ENCODE measurements at regions not wholly inside any gene's neighbourhood (a gene's known extent, or its start where the extent isn't known, plus 50 kb on each side); places are given as distances from the start of the nearest gene placed in this dataset.
"Not testable (repeated sequence)": the region's sequence is repeated elsewhere in the genome, so short reads cannot be mapped to it uniquely, and the experiment has no call there.

DNA sequence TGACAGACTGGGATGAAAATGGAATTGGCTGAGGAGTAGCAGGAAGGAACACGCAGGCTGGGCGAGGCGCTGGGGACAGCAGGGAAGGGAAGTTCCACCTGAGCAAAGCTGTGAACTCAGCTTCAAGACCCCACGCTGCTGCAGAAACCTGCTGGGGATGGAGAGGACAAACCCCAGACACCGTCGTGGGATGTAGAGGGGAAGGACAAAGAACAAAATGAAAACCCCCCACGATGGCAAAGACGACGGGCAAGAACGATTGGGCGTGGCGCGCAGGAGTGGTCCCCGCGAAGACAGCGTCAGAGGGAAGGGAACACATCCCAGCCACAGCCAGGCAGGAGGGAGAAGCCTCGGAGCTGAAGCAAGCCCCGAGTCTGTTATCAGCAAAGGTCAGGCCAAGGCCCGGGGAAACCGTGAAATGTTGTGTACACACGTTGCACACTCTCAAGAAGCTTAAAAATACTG lies 222.9 kb downstream of the NDUFA10 start:
- no peak for DNase-seq (ENCODE audit: low read depth)

DNA sequence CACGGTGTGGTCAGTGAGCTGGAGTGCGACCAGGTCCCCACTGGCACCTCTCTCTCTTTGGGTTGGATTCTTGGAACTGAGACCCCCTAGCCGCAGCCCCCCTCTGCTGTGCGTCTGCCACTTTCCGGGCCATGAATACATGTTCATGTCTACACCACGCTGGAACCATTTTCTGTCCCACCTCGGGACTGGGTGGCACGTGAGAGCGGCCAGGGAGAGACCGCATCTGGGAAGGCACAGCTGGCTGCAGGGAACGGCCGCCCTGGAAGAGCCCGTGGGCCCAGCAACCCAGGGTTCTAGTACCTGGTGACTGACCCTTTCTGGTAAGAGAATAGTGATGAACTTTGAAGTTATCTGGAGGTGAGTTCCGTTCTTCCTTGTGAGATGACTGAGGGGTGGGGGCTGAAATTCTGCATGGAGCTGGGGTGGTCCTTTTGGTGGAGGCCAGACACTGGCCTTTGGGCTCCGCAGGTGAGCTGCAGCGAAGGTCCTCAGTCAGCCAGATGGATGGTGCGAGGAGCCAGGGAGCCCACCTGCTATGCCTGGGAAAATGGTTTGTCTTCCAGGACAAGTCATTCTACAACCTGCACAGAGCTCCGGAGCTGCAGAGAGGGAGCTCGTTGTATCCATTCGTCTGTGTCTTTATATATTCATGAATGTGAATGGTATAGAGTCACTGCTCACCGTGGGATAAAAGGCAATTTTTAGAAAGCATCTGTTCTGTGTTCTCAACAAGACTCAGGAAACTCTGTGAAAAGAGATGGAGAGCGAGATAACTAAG lies 223.5 kb downstream of the NDUFA10 start:
- no peak for DNase-seq (ENCODE audit: low read depth)

DNA sequence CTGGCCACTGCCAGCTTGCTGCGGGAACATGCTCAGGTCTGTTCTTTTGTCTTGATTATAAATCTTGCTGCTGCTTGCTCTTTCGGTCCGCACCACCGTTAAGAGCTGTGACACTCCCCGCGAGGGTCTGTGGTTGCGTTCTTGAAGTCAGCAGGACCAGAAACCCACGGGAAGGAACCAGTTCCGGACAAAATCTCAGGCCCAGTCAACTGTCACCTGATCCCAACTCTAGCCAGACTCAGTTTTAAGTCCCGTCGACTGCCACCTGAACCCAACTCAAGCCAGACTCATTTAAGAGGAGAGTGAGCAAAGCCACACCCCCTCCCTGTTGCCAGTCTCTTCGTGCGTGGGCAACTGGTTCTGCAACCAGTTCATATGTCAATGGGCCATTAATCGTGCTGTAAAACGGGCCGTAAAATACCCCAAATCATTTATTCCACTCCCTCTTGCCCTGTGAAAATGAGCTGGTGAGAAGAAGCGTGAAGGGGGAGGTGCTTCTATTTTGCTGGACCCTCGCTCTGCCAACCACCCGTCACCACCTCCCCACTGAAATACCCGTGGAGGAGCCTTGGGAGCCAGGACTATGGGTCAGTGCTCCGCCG lies 224.3 kb downstream of the NDUFA10 start:
- DNase-seq (ENCODE audit: low read depth), result no peak

DNA sequence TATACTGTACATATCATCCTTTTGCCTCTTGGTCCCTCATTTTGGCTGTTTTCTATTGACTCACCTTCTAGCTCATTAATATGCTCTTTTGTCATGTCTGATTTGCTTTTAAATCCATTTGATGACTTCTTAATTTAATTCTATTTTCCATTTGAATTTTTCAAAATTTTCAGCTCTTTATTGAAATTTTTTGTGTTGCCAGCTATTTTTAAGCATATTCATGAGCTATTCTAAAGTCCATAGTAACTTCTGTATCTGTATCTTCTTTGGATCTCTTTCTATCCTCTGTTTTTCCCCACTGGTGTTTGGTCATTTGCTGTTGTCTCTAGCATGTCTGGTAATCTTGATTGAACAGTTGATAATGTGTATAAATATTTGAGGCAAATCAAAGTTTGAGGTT lies 227.8 kb downstream of the NDUFA10 start:
- DNase-seq (ENCODE audit: low read depth), result no peak

DNA sequence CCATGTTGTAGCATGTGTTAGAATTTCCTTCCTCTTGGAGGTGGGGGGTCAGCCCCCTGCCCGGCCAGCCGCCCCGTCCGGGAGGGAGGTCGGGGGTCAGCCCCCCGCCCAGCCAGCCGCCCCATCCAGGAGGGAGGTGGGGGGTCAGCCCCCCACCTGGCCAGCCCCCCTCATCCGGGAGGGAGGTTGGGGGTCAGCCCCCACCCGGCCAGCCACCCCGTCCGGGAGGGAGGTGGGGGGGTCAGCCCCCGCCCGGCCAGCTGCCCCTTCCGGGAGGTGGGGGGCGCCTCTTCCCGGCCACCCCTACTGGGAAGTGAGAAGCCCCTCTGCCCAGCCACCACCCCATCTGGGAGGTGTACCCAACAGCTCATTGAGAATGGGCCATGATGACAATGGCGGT lies 229.4 kb downstream of the NDUFA10 start:
- not testable (repeated sequence) for DNase-seq (ENCODE audit: low read depth)

DNA sequence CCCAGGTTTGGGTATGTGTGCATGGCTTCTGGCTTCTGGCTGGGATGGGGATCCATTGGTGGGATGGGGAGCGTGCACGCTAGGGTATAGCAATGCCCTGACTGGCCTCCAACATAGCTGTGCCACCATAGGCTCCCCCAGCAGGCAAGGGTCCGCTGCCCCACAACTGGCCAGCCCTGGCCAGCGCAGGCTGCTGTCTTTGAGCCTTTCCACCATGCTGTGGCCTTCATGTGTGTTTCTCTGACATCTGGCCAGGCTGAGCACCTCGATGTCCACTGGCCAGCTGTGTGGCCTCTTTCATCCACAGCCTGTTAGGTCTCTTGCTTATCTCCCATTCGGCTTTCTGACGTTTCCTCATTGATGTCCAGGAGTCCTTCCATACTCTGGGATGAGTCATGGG lies 231.3 kb downstream of the NDUFA10 start:
- no peak for DNase-seq (ENCODE audit: low read depth)

DNA sequence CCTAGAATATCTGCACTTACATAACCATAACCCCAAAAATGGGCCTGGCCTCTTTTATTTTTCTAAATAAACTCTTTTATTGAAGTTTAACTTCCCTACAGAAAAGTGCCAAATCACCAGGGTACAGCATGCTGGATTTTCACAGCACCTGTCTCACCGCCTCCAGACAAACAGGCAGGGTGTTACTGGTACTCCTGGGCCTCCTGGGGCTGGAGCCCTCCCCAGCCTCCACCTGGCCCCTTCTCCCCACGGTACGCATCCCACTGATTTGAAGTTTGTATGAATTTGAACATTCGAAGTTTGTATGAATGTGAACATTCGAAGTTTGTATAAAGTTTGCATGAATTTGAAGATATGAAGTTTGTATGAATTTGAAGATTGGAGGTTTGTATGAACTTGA lies 232.1 kb downstream of the NDUFA10 start:
- DNase-seq (ENCODE audit: low read depth), result no peak

DNA sequence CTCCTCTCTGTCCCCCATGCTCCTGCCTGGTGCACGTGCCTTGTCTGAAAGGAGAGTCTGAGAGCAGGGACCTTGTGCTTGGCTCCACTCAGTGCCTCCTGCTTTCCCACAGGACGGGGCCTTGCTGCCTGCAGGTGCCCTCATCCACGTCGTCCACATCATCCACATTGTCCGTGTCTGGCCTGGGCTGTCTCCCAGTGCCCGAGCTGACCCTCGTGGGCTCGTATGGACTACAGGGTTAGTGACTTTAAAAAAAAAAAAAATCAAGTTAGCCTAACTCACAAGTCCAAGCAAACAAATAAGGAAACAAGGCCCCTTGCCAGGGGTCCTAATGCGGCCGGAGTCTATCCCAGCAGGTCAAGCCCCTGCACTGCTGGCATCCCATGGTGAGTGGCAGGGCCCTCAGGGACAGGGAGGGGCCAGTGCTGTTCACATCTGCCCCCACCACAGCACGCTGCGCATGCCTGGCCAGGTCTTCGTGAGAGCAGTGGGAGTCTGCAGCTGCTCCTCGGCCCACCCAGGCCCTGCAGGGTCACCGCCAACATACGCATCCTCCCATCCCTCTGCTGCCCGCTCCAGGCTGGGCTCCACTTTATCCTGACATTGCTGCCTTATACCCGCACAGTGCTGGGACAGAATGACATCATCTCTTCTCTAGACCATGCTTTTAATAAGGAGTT lies 232.6 kb downstream of the NDUFA10 start:
- DNase-seq (ENCODE audit: low read depth), result no peak

DNA sequence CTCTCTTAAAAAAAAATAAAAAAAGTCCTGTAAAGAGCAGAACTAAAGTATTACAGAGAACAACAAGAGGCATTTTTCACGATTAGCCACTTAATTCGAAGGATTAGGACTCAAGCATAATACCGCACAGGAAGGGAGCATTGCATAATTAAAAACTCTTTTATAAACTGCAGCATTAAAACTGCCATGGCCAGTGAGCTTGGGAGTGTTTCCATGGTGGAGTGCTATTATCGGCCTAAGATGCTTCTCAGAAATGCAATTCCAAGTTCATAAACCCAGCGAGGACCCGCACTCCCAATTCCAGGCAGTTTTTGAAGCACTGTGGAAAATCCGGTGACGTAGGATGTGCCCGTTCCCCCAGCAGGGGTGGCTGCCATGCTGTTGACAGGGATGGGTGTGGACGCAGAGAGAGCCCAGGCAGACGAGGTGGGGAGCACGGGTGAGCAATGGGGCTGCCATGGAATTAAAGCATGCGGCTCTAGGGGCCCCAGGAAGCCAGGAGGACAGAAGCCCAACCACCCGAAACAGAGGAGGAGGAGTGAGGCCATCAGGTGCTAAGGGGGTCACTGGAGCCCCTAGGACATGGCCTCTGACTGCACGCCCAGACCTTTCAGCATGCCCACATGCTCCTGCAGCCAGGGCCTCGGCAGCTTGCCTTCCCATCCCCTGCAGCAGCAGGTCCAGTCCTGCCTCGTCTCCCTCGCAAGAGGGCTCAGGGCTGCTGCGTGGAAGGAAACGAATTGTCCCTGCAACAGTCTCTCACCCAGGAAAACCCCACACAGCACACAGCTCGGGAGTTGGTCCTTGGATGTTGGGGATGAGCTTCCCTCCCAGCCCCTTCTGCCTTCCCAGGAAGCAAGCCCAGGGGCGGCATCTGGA lies 233.4 kb downstream of the NDUFA10 start:
- no peak for DNase-seq (ENCODE audit: low read depth)

DNA sequence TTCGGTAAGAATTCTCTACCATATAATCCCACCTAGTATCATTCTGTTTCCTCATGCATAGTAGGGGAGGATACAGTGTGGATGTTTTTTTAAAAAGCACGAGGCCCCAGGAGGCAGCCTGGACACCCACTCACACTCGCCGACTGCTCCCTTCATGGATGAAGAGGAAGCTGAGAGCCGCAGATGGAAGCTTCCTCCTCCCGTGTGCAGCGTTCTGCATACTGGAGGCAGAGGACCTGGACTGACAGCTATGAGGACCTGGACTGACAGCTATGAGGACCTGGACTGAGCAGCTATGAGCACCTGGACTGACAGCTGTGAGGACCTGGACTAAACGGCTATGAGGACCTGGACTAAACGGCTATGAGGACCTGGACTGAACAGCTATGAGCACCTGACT lies 234.4 kb downstream of the NDUFA10 start:
- DNase-seq (ENCODE audit: low read depth), result no peak

DNA sequence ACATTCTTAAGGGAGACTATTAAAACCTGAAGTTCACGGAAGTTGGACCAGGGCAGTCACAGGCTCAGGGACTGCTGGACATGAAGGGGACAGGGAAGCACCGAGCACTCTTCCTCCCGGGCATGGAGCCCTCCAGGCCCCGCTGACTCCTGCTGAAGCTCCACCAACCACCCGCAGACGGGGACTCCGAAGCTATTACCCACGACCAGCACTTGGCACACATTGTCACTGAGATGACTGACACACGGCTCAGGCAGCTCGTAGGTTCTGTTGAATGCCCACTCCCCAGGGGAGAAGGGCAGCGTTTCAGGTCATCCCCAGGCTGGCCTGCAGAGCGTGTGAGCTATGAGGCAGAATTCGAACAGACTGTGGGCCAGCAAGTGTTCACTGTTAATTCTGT lies 234.8 kb downstream of the NDUFA10 start:
- no peak for DNase-seq (ENCODE audit: low read depth)

DNA sequence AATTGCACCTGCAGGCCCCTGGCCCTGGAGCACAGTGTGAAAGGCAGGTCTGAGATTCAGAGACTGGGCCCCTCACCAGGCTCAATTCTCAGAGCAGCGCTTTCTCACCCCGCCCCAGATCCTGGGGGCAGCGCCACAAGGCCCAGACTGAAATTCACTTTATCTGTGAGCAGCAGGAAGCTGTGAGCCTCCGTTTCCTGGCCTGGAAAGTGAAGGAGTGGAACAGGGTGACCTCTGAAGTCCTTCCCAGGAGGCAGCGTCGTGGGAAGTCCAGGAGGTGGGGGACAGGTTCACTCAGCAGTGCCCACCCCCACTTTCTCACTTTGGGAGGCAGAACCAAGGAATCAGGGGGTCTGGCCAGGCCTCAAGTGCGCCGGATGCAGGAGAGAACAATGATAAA lies 235.4 kb downstream of the NDUFA10 start:
- no peak for DNase-seq (ENCODE audit: low read depth)

DNA sequence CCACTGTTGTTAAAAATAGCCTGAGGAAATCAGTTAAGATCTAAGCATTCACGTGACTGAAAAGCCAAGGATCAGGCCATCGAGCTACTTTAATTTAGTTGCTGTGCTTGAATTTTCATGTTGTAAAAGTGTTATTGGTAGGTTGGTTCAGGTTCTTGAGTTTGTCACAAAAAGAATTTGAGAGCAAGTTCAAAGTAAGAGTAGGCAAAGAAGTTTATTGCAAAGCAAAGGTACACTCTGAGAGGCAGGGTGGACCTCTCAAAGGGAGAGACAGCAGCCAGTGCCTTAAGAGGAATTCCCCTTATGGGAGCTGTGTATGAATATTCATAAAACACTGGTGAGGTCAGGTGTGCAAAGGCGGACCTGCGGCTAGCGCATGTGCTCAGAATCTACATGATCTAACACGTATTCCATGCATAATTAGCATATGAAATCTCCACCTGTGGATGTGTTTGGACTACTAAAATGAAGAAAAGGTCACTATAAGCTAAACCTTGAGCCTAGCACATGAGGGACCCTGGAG lies 236.5 kb downstream of the NDUFA10 start:
- DNase-seq (ENCODE audit: low read depth), result no peak

DNA sequence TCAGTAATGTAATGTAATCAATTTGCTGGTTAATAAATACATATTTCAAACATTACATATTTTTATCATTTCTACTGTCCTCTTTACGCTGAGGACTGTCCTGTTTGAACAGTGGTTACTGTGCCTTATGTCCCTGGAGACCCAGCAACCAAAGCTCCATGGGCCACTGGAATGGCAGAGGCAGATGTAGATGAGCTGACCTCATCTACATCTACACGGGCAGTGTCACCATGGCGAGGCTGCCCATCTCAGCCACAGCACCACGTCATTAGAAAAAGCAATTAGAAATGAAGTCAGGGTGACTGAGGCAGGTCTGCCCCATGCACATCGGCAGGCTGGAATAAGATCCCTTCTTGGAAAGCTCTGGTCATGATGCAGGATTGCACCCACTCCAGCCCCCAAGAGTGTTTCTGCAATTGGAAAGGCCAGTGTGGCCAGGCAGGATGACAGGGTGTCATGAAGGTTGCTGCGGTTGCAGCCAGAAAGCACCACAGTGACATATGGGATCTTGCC lies 237.5 kb downstream of the NDUFA10 start:
- no peak for DNase-seq (ENCODE audit: low read depth)

DNA sequence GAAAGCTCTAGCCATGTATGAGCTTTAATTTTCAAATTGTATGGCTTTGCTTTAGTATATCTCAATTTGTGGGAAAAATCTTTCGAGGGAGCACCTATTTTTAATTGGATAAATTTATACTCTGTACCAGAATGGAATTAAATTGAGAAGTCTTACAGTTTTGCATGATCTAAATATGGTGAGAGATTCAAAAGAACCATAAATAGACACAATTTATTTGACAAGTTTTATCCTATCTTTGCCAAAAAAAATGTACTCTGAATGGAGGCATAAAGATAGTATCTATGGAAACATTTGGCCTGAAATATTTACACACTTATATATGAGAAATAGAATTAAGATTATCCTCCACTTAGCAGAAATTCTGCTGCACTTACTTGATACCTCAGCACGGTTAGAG lies 238.4 kb downstream of the NDUFA10 start:
- no peak for DNase-seq (ENCODE audit: low read depth)

DNA sequence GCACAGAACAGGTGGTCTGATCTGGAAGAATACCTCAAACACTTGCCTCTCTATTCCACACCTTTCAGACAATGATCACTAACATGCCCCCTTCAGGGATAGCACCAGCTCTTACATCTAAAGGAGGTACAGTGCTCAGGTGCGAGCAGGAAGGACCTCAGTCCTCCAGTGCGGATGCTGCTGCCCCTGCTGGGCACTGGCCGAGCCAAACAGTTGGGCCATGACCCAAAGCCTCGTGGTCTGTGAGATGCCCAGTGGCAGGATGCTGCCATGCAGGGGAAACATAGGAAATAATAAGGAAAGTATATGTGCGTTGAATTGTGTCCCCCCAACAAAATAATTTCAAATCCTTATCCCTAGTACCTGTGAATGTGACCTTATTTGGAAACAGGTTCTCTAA lies 243.7 kb downstream of the NDUFA10 start:
- no peak for DNase-seq (ENCODE audit: low read depth)

DNA sequence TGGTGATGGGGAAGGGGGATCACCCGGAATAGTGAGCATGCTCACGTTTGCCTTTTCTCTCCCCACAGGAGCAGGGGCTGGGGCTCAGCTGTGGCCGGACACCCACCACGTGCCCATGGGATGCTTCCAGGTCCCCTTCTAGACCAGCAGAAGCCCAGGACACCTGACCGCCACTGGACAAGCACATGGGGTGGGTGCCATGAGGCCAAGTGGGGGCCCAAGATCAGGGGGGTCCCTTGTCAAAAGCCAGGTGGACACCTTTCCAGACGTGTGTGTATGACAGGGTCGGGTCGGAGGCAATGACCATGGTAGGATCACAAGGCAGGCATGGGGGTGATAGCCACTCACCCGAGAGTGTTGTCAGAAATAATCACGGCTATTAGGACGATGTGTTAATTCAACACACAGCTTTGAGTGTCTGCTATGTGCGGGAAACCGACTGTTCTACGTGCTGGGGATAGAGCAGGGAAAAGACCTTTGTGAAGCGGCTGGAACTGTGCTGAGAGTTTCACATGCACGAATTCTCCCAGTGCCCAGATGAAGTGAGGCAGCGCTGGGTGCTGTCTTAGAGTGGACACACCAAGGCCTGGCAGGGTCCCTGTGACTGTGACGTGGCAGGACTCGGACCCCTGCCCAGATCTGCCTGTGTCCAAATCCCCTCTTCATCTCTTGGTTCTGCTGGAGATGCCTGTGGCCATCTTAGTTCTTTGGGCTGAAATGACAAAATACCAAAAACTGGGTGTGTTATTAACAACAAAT lies 244.7 kb downstream of the NDUFA10 start:
- no peak for DNase-seq (ENCODE audit: low read depth)

DNA sequence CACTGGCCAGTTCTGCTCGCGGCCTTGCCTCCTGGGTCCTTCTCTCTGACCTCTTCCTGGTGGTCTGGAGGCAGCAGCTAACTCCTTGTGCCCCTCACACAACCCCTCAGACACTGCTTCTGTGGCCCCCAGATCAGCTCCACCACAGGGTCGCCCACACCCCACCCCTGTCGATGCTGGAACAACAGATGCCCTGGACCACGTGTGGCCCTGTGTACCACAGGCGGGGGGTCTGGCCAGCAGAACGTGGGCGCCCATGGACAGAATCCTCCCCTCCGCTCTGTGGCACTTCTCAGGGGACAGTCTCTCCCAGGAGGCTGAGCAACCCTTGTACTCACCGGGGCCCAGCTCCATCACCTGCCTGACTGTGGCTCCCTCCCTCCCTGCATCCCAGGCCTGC lies 245.6 kb downstream of the NDUFA10 start:
- no peak for DNase-seq (ENCODE audit: low read depth)

DNA sequence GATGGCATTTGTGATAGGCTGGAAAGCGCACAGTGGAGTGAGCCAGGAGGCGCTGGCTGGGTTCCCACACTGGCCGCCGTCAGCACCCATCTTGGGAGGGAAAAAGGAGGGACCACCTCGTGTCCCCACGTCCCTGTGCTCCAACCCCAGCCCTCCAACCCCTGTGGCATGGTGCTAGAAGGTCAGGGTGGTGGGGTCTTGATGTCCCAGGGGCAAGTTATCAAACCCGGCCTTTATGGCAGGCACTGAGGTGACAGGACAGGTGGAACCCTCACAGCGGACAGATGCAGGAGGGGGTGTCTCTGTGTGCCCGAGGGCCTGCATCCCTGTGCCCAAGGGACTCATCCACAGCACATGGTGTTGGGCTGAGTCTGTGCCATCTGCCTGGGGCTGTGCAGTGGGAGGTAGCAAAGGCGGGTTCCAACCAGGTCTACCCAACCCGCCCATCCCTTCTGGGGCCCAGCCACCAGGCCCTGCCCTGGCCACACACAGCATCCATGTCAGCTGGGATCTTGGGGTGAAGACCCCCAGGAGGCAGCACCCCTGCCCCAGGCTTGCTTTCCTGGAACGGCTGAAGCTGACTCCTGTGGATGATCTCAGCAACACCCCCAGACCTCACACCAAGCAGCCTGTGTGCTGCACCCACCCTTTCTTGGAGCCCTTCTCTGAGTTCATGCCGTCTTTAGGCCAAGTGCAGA lies 246.1 kb downstream of the NDUFA10 start:
- no peak for DNase-seq (ENCODE audit: low read depth)

DNA sequence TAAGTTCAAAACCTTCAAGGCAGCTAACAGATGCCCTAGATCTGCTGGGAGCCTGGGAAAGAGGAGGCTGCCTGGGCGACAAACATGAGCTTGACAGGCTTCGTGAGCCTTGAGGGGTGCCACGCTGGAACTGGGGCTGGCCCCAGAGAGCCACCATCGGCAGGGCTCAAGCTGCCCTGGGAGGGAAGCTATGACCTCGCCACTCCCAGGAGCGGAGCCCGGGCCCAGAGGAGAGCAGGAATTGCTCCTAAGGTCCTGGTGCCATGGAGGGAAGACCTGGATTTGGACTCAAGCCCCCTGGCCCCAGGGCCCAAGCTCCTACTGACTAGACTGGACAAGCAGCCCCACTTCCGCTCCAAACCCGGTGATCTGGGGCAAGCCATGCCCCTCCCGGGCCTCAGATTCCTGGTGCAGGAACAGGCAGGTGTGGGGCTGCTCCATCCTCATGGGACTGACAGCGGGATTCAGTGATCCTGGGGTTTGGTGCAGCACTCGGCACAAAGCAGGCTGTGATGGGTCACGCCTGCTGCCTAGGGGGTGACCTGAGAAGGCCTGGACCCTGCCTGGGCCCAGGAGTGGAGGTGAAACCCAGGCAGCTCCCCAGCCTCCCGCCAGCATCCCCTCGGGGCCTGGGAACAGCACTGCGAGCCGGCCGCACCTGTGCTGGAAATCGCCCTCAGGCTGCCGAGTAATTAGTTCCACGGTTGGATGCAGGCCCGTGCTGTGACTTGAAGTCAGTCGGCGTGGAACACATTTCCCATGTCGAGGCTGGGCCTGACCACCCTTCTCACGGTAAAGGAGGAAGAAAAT lies 246.9 kb downstream of the NDUFA10 start:
- no peak for DNase-seq (ENCODE audit: low read depth)

All from activated T-helper 9 cell treated with anti-CD3 and anti-CD28 coated beads, Interleukin-2, amount 50 U/mL, for 16 hours (primary cell).